Activated naive CD4-positive, alpha-beta T cell treated with anti-CD3 and anti-CD28 coated beads for 36 hours (primary cell): ENCODE measurements at regions not wholly inside any gene's neighbourhood (a gene's known extent, or its start where the extent isn't known, plus 50 kb on each side); places are given as distances from the start of the nearest gene placed in this dataset.
"Not testable (repeated sequence)": the region's sequence is repeated elsewhere in the genome, so short reads cannot be mapped to it uniquely, and the experiment has no call there.

Experiments used
- CTCF ChIA-PET: fragments of 350-600 bp; sonication (Branson Sonifier 250); formaldehyde crosslinking; loops from one replicate; lab custom pipeline; 2021; ENCODE audit warnings: antibody characterized with exemption; lab: Charles Lee
- DNase-seq: peaks from one replicate; pipeline ENCODE4 v3.0.0-alpha.2; 2020
- H3K27ac Mint-ChIP-seq: one replicate; pipeline ENCODE4 v1.8.0; 2021; ENCODE audit warnings: mild to moderate bottlenecking, mixed read lengths
- H3K27me3 Mint-ChIP-seq: one replicate; pipeline ENCODE4 v1.8.0; 2021; ENCODE audit warnings: low read depth, mixed read lengths
- H3K36me3 Mint-ChIP-seq: one replicate; pipeline ENCODE4 v1.8.0; 2021; ENCODE audit warnings: low read depth, mixed read lengths
- H3K4me1 Mint-ChIP-seq: one replicate; pipeline ENCODE4 v1.8.0; 2021; ENCODE audit warnings: low read depth, mixed read lengths
- H3K4me3 Mint-ChIP-seq: one replicate; pipeline ENCODE4 v1.8.0; 2021; ENCODE audit warnings: mild to moderate bottlenecking, moderate library complexity, mixed read lengths
- H3K9me3 Mint-ChIP-seq: one replicate; pipeline ENCODE4 v1.8.0; 2021; ENCODE audit warnings: mixed read lengths
- intact Hi-C: fragments of 100-400 bp; cut with micrococcal nuclease; formaldehyde crosslinking; loops from one replicate; pipeline ENCODE4 v1.15.1; 2023

DNA sequence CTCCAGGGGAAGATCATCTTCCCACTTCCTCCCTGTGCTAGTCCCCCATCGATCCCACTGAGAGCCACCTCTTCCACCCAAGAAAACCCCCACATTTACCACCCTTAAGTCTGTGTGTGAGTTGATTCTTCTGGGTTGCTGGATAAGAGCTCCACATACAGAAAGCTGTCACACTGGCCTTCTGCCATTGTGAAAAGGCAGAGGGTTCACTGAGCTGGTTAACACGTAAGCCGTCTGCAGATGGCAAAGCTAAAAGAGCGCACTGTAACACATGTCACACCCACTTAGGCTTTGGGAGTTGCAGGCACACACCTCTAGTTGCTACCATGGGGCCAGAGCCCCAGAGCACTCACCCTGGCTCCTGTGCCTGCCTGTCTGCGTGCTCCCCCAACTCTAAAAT, 309.8 kb upstream of the LRRC3B start:
- peaks cover 16% of the 10 kb centered on the region for H3K9me3 Mint-ChIP-seq
- no peaks in the 10 kb centered on the region for H3K36me3 Mint-ChIP-seq
- no peak overlapping the region for H3K27ac Mint-ChIP-seq
- H3K27me3 Mint-ChIP-seq = no peaks in the 10 kb centered on the region
- H3K4me3 Mint-ChIP-seq = no peak overlapping the region
- H3K4me1 Mint-ChIP-seq = no peaks in the 10 kb centered on the region
- CTCF ChIA-PET = no interaction called here
- intact Hi-C loops = no loop called here
- no peak for DNase-seq

GRCh38 chr3:26316472-26316871, 306.1 kb upstream of the LRRC3B start:
- Mint-ChIP-seq H3K27ac (no peak overlapping the region), H3K4me1 (no peaks in the 10 kb centered on the region), H3K36me3 (no peaks in the 10 kb centered on the region), H3K4me3 (no peak overlapping the region), H3K9me3 (peaks cover 15% of the 10 kb centered on the region), H3K27me3 (no peaks in the 10 kb centered on the region)
- no peak for DNase-seq
- CTCF ChIA-PET = no interaction called here
- intact Hi-C loops = no loop called here

GRCh38 chr3:26323741-26324140, 298.8 kb upstream of the LRRC3B start:
- DNase-seq, H3K27me3 Mint-ChIP-seq, CTCF ChIA-PET, H3K4me3 Mint-ChIP-seq, H3K9me3 Mint-ChIP-seq, H3K4me1 Mint-ChIP-seq, H3K36me3 Mint-ChIP-seq, intact Hi-C loops, H3K27ac Mint-ChIP-seq: not testable (repeated sequence)

DNA sequence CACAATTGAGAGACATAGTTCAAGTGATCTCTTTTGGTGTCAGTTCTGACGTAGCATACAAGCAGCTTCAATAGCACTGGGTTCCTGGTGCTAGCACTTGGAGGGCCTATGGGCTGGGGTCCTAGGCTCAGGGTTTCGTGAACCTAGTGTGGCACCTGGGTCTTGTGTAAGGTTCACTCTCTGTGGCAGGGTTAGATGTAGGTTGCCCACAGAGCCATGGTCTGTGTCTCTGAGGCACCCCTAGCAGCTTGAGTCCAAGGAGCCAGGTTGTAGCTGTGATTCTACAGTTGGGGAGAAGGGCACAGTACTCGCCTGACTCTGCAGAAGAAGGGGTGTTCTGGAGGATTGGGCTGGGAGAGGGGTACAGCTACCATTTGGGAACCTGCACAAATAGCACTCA, 282.6 kb upstream of the LRRC3B start:
- H3K4me3 Mint-ChIP-seq = no peak overlapping the region
- H3K9me3 Mint-ChIP-seq = peaks cover 3% of the 10 kb centered on the region
- no peak for DNase-seq
- no peaks in the 10 kb centered on the region for H3K27me3 Mint-ChIP-seq
- intact Hi-C loops = no loop called here
- CTCF ChIA-PET = no interaction called here
- no peak overlapping the region for H3K27ac Mint-ChIP-seq
- H3K36me3 Mint-ChIP-seq = no peaks in the 10 kb centered on the region
- no peaks in the 10 kb centered on the region for H3K4me1 Mint-ChIP-seq

DNA sequence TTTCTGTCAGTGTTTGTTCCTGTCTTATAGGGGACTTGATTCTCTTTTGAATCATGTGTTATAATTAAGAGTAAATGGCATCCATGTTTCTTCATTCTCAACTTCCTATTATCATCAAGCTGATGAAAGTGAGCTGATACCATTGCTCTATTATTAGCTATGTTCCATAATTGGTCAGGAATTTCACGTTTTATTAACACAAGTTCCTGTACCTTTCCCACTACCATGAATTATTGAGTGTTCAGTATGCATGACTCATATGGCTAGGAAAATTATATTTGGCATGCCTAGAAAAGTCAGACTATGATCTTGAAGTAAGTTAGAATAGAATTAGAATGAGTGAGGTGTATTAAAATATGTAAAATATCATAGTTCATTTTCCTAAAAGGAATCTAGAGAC, 278.9 kb upstream of the LRRC3B start:
- DNase-seq = no peak
- Mint-ChIP-seq H3K4me3 (no peak overlapping the region), H3K27ac (no peak overlapping the region), H3K27me3 (no peaks in the 10 kb centered on the region), H3K9me3 (peaks cover 2% of the 10 kb centered on the region), H3K36me3 (no peaks in the 10 kb centered on the region), H3K4me1 (no peaks in the 10 kb centered on the region)
- intact Hi-C loops = no loop called here
- CTCF ChIA-PET = no interaction called here

DNA sequence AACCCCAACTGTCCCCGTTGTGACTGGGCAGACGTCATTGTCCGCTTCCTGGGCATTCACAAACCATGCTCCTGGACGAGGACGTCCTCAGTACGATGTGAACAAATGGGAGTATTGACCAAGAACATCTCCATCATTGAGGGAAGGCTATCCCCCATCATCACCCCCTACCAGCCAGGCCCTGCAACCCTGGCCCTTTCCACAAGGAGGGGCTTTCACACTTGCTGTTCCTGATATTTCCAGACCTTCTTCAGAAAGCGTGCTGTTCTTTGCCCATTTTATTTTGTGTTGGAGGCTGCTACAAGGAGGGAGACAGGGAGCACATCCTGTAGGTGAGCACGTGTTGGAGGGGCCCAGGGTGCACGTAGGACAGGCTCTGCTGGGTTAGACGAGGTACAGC, 277.0 kb upstream of the LRRC3B start:
- H3K4me1 Mint-ChIP-seq = no peaks in the 10 kb centered on the region
- no peak overlapping the region for H3K27ac Mint-ChIP-seq
- peaks cover 2% of the 10 kb centered on the region for H3K9me3 Mint-ChIP-seq
- H3K4me3 Mint-ChIP-seq = no peak overlapping the region
- no peak for DNase-seq
- CTCF ChIA-PET = no interaction called here
- intact Hi-C loops = no loop called here
- H3K36me3 Mint-ChIP-seq = no peaks in the 10 kb centered on the region
- no peaks in the 10 kb centered on the region for H3K27me3 Mint-ChIP-seq

DNA sequence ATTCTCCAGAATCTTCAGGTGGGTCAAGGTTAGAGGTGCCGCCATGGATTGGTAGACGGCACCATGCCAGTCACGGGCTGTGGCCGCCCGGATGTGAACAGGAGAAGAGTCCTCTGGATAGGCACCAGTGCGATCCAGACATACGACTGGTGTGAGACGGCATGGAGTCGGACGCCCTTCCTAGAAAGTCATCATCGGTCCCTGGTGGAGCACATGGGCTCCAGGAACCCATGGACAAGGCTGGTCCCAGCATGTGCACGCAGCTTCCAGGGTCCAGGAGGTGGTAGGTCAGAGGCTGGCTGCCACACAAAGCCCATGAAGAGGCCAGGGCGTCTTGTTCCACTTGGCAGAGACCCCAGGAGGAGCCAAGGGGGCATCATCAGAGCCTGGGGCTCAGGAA, 276.1 kb upstream of the LRRC3B start:
- Mint-ChIP-seq H3K9me3 (peaks cover 2% of the 10 kb centered on the region), H3K4me1 (no peaks in the 10 kb centered on the region), H3K27me3 (no peaks in the 10 kb centered on the region), H3K36me3 (no peaks in the 10 kb centered on the region), H3K4me3 (no peak overlapping the region), H3K27ac (no peak overlapping the region)
- intact Hi-C loops = no loop called here
- CTCF ChIA-PET = no interaction called here
- DNase-seq = no peak

GRCh38 chr3:26347150-26347549, 275.4 kb upstream of the LRRC3B start:
- no peaks in the 10 kb centered on the region for H3K27me3 Mint-ChIP-seq
- no peak for DNase-seq
- H3K36me3 Mint-ChIP-seq = no peaks in the 10 kb centered on the region
- no peak overlapping the region for H3K27ac Mint-ChIP-seq
- CTCF ChIA-PET = no interaction called here
- H3K4me3 Mint-ChIP-seq = no peak overlapping the region
- intact Hi-C loops = no loop called here
- H3K4me1 Mint-ChIP-seq = no peaks in the 10 kb centered on the region
- peaks cover 2% of the 10 kb centered on the region for H3K9me3 Mint-ChIP-seq

DNA sequence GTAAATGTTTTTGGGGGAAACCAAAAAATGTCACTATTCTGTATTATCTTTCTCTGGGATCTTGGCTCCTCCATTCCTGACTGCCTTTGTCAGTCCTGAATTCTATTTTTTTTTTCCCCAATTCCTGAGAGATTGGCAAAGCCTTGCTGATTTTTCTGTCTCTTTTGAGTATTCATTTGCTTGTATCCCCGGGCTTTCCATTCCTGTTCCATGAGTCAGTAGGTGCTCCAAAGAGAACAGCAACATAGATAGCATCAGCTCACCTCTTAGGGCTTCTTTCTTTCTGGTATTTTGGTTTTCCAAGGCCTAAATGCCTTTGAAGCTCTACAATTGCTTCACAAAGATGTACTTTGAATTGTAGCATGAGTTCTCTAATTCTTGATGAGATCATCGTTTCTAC, 271.7 kb upstream of the LRRC3B start:
- DNase-seq = no peak
- intact Hi-C loops = loop anchor here (5.0 kb wide), 1 partner anchor 1376 kb away; no protein-coding TSS in a partner anchor
- CTCF ChIA-PET = no interaction called here
- Mint-ChIP-seq H3K27me3 (no peaks in the 10 kb centered on the region), H3K4me1 (no peaks in the 10 kb centered on the region), H3K4me3 (no peak overlapping the region), H3K36me3 (no peaks in the 10 kb centered on the region), H3K9me3 (peaks cover 11% of the 10 kb centered on the region), H3K27ac (no peak overlapping the region)

- Mint-ChIP-seq H3K4me3 (no peak overlapping the region), H3K36me3 (no peaks in the 10 kb centered on the region), H3K9me3 (peaks cover 9% of the 10 kb centered on the region), H3K27ac (no peak overlapping the region), H3K27me3 (no peaks in the 10 kb centered on the region), H3K4me1 (no peaks in the 10 kb centered on the region)
- CTCF ChIA-PET = no interaction called here
- intact Hi-C loops = loop anchor here (5.0 kb wide), 1 partner anchor 1374 kb away; no protein-coding TSS in a partner anchor
- no peak for DNase-seq
These were observed 269.5 kb upstream of the LRRC3B start for GRCh38 chr3:26353097-26353496.

GRCh38 chr3:26358405-26358804, 264.2 kb upstream of the LRRC3B start:
- CTCF ChIA-PET = no interaction called here
- no peak overlapping the region for H3K4me3 Mint-ChIP-seq
- no peak for DNase-seq
- no peaks in the 10 kb centered on the region for H3K36me3 Mint-ChIP-seq
- no peaks in the 10 kb centered on the region for H3K27me3 Mint-ChIP-seq
- no peaks in the 10 kb centered on the region for H3K4me1 Mint-ChIP-seq
- H3K27ac Mint-ChIP-seq = no peak overlapping the region
- H3K9me3 Mint-ChIP-seq = peaks cover 11% of the 10 kb centered on the region
- intact Hi-C loops = no loop called here

DNA sequence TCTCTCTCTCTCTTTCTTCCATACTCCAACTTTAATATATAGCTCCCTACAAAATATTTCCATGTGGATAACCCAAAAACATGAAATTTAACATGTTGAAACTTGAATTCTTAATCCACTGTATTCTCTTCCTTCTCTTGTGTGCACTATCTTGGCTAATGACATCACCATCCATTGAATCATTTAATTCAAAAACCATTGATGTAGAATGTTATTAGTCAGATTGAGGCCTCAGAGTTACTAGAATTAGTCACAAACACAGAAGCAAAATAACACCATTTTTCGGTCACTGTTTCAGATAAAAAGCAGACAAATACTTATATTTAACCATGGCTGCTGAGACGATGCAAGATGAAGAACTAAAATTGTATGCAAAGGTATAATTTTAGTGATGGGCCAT, 256.9 kb upstream of the LRRC3B start:
- H3K4me3 Mint-ChIP-seq = no peak overlapping the region
- no peak for DNase-seq
- H3K27me3 Mint-ChIP-seq = no peaks in the 10 kb centered on the region
- H3K4me1 Mint-ChIP-seq = no peaks in the 10 kb centered on the region
- CTCF ChIA-PET = no interaction called here
- H3K9me3 Mint-ChIP-seq = peaks cover 8% of the 10 kb centered on the region
- intact Hi-C loops = no loop called here
- no peaks in the 10 kb centered on the region for H3K36me3 Mint-ChIP-seq
- H3K27ac Mint-ChIP-seq = no peak overlapping the region

DNA sequence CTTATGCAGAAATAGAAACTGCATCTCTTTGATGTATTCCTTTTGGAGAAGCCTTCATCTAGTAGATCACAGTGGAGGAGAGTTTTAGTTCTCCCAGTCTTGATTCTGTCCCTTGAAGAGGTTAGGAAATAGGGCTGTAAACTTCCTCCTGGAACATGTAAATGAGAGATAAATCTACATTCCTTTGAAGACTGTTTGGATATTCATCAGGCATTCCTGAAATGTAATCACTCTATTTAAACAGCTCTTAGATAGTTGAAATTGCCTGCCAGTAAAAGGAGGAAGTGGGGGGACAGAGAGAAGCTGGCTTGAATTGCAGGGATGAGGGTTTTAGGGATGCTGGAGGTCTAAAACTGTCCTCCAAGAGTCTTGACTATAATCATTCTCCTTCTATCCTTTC, 254.3 kb upstream of the LRRC3B start:
- Mint-ChIP-seq H3K4me1 (no peaks in the 10 kb centered on the region), H3K27me3 (no peaks in the 10 kb centered on the region), H3K36me3 (no peaks in the 10 kb centered on the region), H3K9me3 (peaks cover 8% of the 10 kb centered on the region), H3K27ac (no peak overlapping the region), H3K4me3 (no peak overlapping the region)
- intact Hi-C loops = no loop called here
- CTCF ChIA-PET = no interaction called here
- DNase-seq = no peak

DNA sequence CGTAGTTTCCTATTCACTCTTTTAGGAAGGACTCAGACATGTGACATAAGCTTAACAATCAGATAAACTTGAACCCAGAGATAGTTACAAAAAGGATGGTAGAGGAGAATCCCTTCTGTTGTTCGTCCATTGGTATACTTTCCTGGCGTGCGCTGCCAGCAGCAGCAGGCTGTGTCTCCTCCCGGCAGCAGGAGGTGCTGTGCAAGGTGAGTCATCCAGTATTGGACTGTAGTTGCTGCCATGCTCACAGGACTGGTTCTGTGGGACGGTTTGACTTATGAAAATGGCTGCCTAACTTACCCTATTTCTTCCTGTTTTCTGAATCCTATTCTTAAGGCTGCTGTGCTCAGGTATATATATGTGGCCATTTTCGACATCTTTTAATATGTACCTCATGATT, 253.4 kb upstream of the LRRC3B start:
- intact Hi-C loops = no loop called here
- Mint-ChIP-seq H3K36me3 (no peaks in the 10 kb centered on the region), H3K9me3 (peaks cover 8% of the 10 kb centered on the region), H3K4me3 (no peak overlapping the region), H3K27me3 (no peaks in the 10 kb centered on the region), H3K27ac (no peak overlapping the region), H3K4me1 (no peaks in the 10 kb centered on the region)
- CTCF ChIA-PET = no interaction called here
- no peak for DNase-seq
